Stimulated activated CD4-positive, alpha-beta T cell treated with anti-CD3 and anti-CD28 coated beads, Interleukin-4, amount 100 ng/mL, for 24 hours (primary cell): ENCODE measurements at regions not wholly inside any gene's neighbourhood (a gene's known extent, or its start where the extent isn't known, plus 50 kb on each side); places are given as distances from the start of the nearest gene placed in this dataset.
"Not testable (repeated sequence)": the region's sequence is repeated elsewhere in the genome, so short reads cannot be mapped to it uniquely, and the experiment has no call there.

Experiments used
- DNase-seq: peaks from one replicate; pipeline ENCODE4 v3.0.0-alpha.2; 2020

DNA sequence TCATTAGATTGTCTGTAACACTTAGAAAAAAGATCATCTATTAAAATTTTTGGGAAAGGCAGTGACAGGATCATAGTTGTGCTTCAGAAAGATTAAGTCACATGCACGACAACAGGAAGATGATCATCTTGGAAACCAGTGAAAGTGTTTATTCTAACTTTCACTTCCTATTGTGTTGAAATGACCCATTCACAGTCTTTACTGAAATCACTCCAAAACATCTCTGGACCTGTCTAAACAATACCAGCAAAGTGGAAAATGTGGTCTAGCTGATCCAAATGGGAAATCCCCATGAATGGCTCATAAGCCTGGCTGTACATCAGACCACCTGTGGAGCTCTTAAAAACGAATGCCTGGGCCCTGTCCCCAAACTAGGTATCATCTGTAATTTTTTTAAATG is 111.1 kb upstream of the ETV3 start:
- DNase-seq, result no peak

- not testable (repeated sequence) for DNase-seq
Observed at GRCh38 chr1:157247764-157248049, 109.5 kb upstream of the ETV3 start.

GRCh38 chr1:157247005-157247763 is 109.0 kb upstream of the ETV3 start:
- DNase-seq, result no peak

GRCh38 chr1:157245823-157246222 is 107.6 kb upstream of the ETV3 start:
- DNase-seq, result no peak

- DNase-seq, result no peak
Observed at GRCh38 chr1:157241185-157241538, 103.0 kb upstream of the ETV3 start.

DNA sequence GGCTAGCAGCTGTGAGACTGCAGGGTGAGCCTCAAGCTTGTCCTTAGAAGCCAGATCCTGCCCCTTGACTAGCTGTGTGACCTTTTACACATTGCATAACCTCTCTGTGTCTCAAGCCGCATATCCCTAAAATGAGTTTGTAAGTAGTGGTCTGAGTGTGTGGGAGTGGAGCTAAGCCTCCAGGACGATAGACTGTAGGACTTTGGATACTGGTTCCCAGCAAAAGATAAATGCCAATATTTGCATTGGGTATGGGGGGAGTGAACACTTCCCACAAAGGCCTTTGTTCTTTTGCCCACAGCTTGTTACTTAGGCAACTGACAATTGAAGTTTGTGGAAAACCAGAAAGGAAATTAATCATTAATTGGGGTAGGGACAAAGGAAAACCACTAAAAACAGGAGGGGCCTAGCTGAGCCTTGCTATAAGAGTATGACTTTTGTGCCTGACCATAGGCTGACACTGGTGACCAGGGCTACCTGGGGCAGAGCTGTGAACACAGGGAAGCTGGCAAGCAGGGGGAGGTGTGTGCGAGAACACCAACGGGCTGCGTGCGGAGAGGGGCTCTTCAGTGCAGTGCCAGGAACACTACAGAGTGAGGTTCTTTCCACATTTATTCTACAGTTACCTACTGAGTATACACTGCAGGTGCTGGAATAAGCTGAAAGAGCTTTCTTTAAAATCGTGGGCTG is 102.4 kb upstream of the ETV3 start:
- no peak for DNase-seq

- no peak for DNase-seq
Observed at GRCh38 chr1:157239936-157240335, 101.7 kb upstream of the ETV3 start.

GRCh38 chr1:157238585-157238984 is 100.4 kb upstream of the ETV3 start:
- DNase-seq, result no peak

- no peak for DNase-seq
Observed at GRCh38 chr1:157237981-157238380, 99.8 kb upstream of the ETV3 start.

GRCh38 chr1:157237522-157237921 is 99.3 kb upstream of the ETV3 start:
- DNase-seq, result no peak

DNA sequence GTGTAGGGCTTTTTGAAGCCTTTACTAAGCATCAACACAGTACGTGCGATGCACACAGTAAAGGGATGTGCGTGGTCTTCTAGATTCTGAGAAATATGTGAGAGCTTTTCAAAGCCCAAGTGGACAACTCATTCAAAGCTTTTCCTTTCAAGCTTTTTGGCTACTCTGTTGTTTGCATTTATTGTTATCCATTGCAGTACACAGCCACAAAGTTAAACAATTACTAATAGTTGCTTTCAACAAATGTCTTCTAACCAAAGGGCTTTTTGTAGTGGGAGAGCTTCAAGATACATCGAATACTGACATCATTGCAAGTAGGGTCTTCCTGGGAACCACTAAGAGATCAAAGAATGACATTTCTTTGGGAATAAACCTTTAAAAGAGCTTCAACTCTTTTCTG is 97.9 kb upstream of the ETV3 start:
- DNase-seq, result no peak

DNA sequence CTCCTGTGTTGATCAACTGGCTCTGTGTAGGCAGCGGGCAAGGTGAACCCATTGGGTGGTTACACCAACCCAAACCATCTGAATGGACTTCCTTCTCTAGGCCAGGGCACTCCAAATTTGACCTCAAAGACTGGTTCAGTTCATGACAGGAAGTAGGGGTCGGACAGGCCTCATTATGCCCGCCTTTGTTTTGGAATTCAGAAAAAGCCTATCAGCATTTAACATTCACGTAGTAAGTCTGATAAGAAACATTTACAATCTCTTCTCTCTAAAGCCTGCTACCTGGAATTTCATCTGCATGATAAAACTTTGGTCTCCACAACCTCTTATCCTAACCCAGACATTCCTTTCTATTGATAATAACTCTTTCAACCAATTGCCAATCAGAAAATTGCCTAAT is 97.1 kb upstream of the ETV3 start:
- DNase-seq, result no peak

DNA sequence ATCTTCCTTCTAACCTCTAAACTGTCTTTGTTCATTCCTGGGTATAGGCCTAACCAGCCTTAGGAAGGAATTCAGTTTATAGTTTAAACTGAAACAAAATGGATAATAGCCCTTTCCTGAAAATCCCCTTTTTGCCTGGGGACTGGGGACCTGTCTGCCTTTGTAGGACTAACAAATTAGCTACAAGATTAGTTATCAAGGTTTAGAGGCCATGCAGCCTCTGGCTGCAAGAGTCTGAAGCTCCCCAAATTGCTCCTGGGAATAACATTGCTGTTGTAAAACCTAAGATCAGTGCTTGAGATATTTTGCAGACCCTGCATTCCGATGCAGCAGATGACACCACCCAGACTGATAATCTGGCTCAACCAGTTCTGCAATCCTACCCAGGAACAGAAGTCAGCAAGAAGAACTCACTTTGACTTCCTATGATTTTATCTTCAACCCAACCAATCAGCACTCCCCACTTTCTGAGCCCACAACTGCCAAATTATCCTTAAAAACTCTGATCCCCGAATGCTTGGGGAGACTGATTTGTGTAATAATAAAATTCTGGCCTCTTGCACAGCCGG is 96.6 kb upstream of the ETV3 start:
- no peak for DNase-seq

DNA sequence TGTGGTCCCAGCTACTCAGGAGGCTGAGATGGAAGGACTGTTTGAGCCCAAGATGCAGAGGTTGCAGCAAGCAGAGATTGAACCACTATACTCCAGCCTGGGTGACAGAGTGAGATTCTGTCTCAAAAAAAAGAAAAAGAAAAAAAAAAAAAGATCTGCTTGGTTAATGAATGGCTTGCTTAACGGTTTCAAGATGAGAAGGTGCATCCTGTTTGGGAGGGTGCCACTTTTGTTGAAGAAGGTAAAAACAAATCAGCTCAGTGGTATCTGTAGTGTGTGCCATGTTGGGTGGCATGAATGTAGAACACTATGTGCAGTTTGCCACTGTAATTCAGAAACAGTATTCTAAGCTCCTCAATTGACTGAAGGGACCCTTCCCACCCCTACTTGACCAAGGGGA is 94.9 kb upstream of the ETV3 start:
- DNase-seq, result no peak

GRCh38 chr1:157231846-157232525 is 93.8 kb upstream of the ETV3 start:
- no peak for DNase-seq

DNA sequence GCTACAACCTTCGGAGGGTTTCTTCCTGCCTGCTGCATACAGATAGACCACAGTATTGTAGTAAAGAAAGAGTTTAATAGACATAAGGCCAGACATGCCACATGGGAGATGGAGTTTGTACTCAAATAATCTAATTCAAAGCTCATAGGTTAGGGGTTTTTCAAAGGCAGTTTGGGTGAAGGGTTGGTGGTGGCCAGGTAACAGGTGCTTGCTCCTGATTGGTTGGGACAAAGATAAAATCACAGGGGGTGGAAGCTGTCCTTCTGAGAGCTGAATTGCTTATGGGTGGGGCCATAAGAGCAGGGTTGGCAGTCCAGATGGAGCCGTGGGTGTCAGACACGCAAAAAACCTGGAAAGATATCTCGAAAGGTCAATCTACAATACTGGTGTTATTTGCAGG is 92.3 kb upstream of the ETV3 start:
- DNase-seq, result no peak

- DNase-seq, result no peak
Observed at GRCh38 chr1:157227700-157228099, 89.5 kb upstream of the ETV3 start.

DNA sequence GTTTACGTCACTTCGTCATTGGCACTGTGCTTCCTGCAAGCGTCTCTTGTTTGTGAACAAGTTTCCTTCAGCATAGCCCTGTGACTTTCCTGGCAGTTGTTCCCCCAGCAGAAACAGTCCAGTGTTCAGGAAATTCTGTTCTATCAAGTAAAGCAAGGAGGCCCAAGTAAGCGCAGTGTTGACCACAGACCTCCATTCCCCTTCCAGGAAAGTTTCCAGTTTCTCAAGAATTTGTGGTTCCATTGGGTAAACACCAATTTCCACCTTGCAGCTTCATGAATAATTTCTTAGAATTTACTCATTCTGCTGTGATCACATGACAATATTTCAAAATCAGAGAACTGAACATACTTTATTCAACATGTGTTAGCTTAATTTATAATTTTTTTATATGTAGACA is 88.5 kb upstream of the ETV3 start:
- DNase-seq, result no peak

- DNase-seq, result no peak
Observed at GRCh38 chr1:157219600-157219999, 81.4 kb upstream of the ETV3 start.

- no peak for DNase-seq
Observed at GRCh38 chr1:157219182-157219581, 81.0 kb upstream of the ETV3 start.

GRCh38 chr1:157218671-157219070 is 80.5 kb upstream of the ETV3 start:
- no peak for DNase-seq

- no peak for DNase-seq
Observed at GRCh38 chr1:157217486-157217885, 79.3 kb upstream of the ETV3 start.

GRCh38 chr1:157213836-157214235 is 75.6 kb upstream of the ETV3 start:
- no peak for DNase-seq

DNA sequence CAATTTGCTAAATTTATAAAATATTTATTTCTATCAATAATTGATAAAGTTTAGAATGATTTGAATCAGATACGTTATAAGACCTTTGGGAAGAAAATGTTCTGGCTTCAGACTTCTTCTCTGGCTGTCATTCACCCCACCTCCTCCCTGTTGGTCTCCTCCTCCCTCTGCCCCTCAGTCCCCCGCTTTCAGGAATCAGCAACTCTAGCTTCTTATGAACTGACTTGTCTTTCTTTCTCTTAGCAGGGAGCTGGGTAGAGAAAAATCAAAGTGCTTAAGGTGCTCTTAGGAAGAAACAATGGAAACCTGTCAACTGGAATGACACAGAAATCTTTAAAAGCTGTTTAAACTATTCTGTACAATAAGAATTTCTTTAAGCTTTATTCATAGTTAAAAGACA is 71.3 kb upstream of the ETV3 start:
- no peak for DNase-seq
